GM21390 (cell line): ENCODE measurements at regions not wholly inside any gene's neighbourhood (a gene's known extent, or its start where the extent isn't known, plus 50 kb on each side); places are given as distances from the start of the nearest gene placed in this dataset.

Experiments
- ATAC-seq: cut with Tn5 transposase; IDR thresholded peaks from one replicate; pipeline ENCODE4 v1.9.1; 2021; ENCODE audit not compliant: unreplicated experiment

DNA sequence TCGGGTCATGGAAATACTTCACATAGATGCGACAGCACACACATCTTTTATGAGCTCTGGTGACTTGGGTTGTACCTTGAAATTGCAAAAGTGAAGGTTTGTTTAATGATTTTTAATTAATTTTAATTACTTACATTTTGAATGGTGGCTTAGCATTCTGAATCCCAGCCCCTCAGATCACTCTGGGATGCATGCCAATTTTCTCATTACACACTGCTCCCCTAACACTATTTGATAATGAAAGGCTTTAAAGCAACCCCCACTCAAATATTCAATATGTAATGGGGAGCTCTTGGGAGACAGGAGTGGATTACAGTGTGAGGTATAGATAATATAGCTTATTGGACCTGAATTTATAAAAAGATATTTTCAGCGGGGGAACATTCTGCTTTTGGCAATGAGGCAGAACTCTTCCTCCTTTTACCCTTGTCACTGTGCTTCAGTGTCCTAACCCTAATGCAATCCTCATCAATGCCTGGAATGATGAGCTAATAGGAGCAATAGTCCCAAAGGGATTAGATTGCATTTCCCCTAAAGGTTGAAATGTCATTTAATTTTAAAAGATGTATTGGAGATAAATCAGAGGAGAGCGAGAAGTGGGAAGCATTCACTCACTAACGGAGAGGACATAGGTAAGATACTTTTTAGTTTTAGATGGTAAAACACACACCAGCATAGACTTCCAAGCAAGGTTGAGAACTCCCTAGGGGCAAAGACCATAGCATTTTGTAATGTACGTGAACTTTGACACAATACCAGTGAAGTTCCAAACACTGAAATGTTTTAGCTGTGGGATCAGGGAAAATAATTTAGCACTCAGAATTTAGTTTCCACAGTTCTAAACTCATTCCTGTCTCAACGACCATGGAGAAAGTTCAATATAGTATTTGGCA, 384.1 kb upstream of the PLXNA2 start:
- ATAC-seq: no peak

GRCh38 chr1:208631092-208631491, 386.9 kb upstream of the PLXNA2 start:
- no peak for ATAC-seq

DNA sequence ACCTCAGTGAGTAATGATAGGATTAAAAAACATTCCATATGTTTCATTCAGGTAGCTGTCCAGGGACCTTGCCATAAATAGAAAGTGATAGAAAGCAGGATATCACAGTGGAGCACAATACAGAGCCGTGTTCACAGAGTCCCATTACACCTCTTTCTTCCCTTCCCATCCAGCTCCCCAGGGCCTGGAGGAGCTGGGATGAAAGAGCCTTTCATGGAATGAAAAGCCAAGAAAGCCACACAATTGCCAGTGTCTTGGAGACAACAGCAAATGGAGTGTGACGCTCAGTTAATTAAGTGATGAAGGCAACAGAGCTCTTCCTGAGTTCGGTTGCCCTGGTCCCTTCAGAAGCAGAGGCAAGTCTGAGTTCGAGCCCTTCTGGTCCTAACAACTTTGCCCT, 387.3 kb upstream of the PLXNA2 start:
- ATAC-seq: no peak

GRCh38 chr1:208634346-208635140, 390.4 kb upstream of the PLXNA2 start:
- ATAC-seq: no peak

DNA sequence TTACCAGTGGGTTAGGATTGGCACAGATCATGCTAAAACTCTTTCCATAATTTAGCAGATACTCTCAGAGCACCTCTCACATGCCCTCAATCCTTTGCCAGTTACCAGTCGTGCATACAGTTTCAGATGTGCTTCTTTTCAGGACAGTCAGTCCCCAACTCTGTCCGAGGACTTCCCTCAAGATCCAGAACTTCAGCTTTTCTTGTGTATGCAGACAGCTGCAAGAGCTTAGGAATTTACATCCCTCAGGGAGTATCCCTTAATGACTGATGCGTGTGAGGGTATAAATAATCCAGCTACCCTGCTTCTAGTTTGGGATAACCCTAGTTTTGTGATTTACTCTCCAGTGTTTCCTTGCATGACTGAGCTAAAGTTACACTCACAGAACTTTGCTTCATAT, 393.0 kb upstream of the PLXNA2 start:
- ATAC-seq: no peak

DNA sequence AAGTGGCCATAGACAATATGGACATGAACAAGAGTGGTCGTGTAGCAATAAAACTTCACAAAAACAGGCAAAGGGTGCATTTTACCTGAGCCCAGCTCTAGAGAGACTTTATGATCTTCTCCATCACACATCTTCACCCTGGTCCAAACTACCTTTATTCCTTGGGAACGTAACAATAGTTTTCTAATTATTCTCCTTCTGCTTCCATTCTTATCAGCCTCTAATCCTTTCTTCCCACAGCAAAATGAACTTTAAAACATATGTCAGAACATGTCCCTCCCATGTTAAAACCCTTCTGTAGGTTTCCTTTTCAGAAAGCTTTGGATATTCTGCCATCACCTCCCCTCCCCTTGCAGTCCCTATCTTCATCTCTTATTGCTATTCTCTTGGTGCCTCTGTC, 395.2 kb upstream of the PLXNA2 start:
- no peak for ATAC-seq

DNA sequence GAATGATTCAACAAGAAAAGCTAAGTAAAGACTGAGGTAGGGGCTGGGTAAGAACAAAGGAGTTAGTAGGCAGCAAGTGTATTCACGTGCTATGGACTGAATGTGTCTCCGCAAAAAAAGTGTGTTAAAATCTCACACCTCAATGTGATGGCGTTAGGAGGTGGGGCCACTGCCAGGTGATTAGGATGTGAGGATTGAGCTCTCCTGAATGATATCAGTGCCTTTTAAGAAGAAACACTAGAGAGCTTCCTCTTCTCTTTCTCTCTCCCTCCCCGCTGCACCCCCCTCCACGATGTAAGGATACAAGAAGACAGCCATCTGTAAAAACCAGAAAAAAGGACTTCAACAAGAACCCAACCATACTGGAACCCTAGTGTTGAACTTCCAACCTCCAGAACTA, 396.1 kb upstream of the PLXNA2 start:
- ATAC-seq: no peak

DNA sequence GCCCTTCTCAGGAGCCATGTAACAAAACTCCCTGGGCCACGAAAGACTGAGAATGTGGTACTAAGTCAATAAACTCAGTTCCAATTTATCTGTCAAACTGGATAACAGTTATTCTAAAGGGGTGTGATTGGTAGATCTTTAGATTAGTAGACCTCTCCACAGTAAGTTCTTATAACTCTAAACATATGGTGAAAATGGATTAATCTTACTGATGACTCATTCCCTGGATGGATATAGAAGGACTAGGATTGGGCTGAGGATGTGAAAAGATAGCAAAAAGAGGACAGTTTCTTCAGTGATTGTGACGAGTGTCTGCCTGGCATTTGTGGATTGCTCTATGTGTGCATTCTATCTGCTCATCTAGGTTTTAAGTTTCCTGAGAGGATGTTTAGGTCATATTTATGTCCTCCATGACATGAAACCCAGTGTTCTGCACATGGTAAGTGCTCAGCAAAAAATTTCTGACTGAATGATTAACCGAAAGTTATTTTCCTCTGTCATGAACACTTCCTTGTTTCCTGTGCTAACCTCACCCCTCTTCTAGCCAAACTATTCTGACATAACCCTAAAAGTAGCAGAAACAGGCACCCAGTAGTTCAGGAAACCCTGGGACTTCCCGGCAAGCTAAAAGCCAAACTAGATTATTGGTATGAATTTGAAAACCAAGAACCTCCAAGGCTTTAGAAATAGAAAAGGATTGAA, 397.5 kb upstream of the PLXNA2 start:
- no peak for ATAC-seq

DNA sequence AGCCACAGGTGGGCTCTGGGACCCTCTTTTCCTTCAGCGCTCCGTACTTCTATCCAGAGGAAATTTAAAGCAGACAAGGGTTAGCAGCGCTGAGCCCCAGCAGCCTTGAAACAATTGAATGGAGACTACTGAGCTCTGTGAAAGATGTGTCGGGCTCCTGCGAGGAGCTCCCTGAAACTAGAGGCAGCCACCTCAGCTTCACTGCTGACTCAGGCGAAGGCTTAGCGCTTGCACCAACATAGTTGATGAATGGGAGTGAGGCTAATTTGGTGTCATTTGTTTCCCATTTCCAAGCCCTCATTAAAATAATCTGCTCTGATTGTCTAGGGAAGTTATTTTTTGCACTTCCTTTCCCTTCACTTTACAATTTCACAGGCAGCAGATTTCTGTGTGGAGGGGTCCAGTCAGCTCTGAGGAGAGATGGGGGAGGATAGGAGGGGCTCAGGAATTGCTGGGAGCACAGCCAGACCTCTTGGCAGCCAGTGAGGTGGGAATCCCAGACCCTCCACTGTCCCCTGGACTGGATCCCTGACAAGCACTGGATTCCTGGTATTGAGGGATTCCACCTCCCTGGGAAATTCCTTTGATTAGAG, 398.9 kb upstream of the PLXNA2 start:
- no peak for ATAC-seq

DNA sequence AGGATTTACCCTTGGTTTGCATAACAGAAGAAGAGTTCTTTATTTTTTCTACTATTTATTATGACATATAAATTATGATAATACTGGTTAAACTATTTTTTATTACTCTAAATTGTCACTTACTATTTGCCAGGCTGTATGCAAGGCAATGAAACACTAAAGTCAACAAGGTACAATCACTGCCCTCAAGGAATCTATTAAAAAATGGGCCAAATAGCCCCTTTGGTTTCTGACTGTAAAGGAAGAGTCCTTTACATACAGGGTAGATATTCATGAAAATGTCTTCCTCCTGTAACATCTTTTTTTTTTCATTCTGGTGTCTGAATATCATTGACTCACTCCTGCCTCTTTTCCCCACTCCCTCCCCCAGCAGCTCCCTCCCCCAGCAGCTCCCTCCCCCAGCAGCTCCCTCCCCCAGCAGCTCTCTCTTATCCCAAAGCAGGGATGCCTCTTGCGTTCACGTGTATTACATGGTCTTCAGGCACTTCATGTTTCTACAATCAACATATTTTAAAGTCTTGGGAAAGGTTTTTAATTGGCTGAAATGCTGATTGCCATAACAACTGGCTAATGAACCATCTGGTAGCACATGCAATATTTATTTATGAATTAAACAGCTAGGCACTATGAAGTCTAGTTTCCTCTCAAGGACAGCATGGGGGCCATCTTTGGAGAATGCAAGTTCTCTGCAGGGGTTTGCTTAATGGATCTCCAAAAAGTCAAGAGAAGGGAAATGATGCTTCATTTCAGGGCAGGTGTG, 400.4 kb upstream of the PLXNA2 start:
- ATAC-seq: no peak

- ATAC-seq: no peak
Measured at GRCh38 chr1:208646431-208646830, 402.2 kb upstream of the PLXNA2 start.

DNA sequence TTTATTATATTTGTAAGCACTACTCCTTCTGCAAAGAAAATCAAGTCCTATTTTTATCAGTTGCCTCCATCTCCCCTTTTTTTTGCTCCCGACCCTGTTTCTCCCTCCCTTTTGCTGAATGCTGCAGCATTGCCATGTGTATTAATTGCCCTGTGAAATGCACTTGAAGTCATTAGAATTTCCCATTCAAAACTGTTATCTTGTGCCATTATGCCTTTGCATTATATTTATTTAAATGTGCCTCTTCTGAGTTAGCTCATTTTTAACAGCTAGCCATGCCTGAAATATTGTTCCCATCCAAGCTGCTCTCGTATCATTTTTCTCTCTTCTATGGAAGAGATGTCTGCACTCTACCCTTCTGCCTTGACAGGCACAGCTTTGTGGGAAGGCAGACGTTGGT, 404.0 kb upstream of the PLXNA2 start:
- no peak for ATAC-seq

GRCh38 chr1:208652296-208653160, 408.3 kb upstream of the PLXNA2 start:
- peak; percentile 91 for ATAC-seq

DNA sequence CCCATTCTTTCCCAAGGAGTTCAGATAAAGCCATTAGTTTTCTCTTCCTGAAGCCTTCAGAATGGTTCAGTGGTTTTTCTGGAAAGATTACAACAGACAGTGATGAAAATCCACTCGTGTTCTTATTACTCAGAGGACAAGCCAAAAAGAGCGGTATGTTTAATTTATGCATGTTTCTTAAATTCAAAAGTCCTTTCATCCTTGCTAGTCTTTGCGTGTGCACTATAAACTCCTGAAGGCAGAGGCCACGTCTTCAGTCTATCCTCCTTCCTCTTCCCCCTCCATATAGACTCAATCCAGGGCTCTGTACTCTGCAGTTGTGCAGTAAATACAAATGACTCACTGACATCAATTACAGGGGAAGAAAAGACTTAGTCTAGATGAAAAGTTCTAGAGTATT, 409.2 kb upstream of the PLXNA2 start:
- no peak for ATAC-seq

- ATAC-seq: no peak
Measured at GRCh38 chr1:208654241-208654640, 410.1 kb upstream of the PLXNA2 start.

- ATAC-seq: no peak
Measured at GRCh38 chr1:208665936-208666335, 421.8 kb upstream of the PLXNA2 start.

- no peak for ATAC-seq
Measured at GRCh38 chr1:208668991-208669390, 424.8 kb upstream of the PLXNA2 start.

DNA sequence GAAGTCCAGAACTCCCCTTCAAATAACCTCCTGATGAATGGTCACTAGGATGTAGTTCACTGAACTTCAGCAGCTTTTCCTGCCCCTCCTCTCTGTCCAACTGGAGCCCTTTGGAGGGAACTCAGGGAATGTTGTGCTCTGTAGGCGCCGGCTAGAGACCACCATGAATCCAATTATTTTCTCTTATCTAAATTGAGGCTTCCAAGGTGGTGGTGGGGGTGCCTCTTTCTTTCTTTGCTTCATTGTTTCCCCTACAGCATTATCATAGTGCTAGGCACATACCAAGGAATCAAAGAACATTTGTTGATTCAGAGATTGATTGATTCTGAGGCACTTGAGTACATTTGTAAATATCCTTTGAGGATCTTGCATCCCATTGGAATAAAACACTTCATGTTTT, 426.6 kb upstream of the PLXNA2 start:
- ATAC-seq: no peak

- no peak for ATAC-seq
Measured at GRCh38 chr1:208681878-208682663, 437.9 kb upstream of the PLXNA2 start.
